NCI-H82 (cell line): ENCODE measurements at regions not wholly inside any gene's neighbourhood (a gene's known extent, or its start where the extent isn't known, plus 50 kb on each side); places are given as distances from the start of the nearest gene placed in this dataset.
"Not testable (repeated sequence)": the region's sequence is repeated elsewhere in the genome, so short reads cannot be mapped to it uniquely, and the experiment has no call there.

ENCODE experiments used
- DNase-seq: peaks from one replicate; lab custom pipeline; 2025; lab: John Stamatoyannopoulos, UW

DNA sequence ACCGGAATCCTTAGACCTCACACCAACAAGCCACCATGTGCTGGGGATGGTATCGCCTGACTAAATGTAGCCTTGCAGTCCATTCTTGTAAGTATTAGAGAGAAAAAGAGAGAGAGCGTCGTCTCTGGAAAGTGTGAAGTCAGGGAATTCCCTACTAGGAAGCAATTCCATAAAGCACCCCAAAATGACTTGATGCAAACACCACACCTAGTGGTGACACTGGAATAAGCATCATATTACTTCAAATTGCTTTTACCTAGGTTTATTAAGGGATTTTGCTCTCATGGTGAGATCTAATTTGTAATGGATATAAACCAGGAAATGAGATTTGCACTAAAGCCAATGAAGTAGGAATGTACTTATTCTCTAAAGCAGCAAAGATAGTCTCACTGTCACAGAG, 111.4 kb upstream of the METTL9 start:
- not testable (repeated sequence) for DNase-seq

GRCh38 chr16:21499046-21499445, 100.3 kb upstream of the METTL9 start:
- not testable (repeated sequence) for DNase-seq

- peak; percentile 39 for DNase-seq
These were observed 98.0 kb upstream of the METTL9 start for GRCh38 chr16:21501223-21501868.

DNA sequence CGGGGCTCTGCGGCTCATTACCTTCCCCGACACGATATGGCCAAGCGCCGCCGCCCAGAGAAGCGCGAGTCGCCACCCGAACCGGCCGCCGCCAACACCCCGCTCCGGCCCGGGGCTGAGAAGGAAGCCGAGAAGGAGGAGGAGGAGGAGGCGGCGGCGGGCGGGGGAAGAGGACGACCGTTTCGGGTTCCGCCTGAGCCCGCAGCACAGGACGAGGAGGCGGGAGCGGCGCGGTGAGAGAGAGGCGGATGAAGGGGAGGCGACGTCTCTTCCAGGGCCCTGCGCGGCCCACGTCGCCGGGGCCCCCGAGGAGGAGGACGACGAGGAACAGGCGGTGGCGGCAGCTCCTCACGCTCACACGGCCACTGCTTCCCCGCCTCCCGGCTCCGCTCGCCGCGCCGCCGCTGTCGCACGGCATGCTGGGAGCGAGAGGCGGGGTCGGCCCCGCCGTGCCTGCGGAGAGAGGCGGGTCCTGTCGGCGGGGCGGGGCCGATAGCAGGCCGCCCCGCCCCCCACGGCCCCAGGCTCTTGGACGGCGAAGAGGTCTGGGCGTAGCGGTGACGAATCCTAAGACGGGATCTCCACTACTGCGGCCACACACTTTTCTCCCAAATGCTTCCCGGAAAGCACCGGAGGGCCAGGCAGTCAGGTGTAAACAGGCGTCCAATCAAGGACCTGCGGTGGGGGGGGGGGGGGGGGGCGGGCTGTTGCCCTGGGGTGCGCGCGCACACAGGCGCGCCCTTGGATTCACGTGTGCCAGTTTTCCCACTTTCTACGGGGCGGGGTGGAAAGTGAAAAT, 97.3 kb upstream of the METTL9 start:
- DNase-seq, result peak; percentile 96

DNA sequence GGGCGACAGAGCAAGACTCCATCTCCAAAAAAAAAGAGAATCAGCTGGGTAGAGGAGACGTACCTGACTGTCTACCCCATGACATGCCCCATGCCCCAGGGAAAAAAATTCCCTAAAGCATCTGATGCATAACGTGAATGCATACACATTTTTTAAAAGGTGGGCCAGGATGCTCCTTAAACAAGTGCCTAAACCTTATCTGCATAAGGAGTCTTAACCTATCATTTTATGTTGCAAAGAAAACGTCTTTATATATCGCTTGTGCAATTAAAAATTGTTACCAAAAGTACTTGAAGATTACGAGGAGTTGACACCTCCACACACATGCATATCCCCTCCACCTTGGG, 95.8 kb upstream of the METTL9 start:
- DNase-seq, result not testable (repeated sequence)

DNA sequence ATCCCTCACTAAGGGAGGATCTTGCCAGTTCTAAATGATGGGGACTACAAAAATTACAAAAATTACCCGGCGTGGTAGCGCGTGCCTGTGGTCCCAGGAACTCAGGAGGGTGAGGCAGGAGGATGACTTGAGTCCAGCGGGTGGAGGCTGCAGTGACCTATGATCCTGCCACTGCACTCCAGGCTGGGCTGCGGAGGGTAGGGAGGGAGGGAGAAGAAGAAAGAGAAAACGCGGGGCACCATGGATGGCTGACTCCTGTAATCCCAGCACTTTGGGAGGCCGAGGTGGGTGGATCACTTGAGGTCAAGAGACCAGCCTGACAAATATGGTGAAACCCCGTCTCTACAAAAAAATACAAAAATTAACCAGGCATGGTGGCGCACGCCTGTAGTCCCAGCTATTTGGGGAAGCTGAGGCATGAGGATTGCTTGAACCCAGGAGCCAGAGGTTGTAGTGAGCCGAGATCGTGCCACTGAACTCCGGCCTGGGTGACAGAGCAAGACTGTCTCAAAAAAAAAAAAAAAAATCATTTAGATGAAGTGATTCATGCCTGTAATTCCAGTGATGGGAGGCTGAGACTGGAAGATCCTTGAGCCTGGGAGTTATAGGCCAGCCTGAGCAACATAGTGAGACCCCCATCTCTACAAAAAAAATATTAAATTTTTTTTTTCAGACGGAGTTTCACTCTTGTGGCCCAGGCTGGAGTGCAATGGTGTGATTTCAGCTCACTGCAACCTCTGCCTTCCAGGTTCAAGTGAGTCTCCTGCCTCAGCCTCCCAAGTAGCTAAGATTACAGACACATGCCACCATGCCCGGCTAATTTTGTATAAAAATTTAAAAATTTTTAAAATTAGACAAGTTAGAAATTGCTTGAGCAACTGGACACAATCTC, 95.2 kb upstream of the METTL9 start:
- not testable (repeated sequence) for DNase-seq

DNA sequence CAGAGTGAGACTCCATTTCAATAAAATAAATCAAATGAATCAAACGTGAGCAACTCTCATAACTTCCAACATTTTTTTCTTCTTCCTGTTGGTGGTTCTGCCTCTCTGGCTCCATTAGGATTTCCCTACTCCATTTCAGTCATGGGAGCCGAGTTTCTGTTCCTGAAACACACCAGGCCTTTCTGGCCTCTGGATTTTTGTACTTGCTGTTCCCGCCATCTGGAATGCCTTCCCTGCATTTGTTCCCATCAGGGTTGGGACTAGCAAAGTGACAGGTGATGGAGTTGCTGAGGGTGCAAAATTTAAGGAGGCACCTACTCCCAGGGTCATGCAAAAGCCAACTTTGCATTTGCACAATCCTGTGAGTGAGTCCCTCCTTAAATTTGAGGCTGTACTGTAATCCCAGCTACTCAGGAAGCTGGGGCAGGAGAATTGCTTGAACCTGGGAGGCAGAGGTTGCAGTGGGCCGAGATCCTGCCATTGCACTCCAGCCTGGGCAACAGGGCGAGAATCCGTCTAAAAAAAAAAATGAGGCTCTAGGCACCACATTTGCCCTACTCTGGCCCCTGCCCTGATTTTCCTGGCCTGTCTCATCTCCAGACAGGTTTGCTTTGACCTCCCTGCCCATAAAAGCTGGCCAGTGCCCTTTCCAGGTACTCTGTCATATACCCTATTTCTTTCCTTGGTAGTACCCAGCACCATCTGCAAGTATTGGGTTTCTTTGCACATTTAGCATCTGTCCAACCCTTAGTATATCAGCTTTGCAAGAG, 93.4 kb upstream of the METTL9 start:
- not testable (repeated sequence) for DNase-seq

DNA sequence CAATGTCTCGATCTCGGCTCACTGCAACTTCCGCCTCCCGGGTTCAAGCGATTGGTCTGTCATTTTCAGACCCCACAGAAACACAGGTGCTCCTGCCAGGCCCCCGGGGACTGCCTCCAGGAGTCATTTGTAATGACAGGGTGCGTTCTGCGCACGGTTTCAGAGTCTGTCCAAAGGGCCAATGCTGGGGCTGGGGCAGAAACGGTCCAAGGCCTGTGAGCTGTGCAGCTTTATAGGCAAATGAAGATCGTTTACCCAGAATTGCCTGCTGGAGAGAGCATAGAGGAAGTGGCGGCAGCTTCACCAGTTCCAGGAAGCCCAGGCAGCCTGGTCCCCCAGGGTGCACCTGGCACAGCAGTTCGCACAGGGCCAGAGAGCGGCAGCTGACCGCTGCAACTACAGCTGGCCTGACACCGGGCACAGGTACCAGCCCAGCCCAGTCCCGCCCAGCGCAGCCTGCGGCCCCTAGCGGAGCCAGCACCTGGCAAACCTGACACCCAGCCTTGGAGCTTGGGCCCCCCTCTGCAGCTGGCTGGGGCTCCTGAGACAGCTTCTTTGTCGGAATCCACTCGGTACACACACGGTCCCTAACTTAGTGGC, 92.4 kb upstream of the METTL9 start:
- not testable (repeated sequence) for DNase-seq

GRCh38 chr16:21507631-21508305, 91.6 kb upstream of the METTL9 start:
- not testable (repeated sequence) for DNase-seq

DNA sequence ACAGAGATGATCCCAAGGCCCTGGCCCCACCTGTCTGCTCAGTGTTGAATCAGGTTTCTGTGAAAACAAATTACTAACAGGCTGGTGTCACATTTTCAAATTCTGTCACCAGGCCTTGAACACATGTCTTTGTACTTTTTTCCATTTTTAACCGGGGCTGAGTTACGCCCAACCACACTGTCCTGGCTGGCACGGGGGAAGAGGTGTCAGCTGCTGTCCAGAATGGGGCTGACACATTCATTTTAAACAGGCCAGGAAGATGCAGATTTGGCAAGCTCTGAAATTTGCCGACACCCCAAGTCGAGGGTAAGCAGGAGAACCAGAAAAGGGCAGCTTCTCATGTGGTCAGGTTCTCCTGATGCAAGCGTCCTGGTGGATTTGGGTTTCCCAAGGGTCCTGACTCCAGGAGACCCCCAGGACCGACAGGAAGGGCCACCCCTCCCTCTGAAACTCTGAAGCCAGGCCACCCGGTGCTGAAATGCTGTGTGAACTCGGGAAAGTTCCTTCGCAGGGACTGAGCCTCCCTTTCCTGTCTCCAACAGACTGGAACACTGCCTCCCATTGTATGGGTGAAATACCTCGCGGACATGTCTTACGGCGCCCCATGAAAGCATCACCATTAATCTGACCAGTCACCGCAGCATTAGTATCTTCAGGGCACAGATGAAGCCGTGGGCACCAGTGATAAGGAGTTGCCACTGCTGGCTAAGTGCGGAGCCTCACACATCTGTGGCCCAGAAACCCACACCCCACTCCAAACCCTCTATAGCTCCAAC, 90.5 kb upstream of the METTL9 start:
- DNase-seq, result not testable (repeated sequence)

DNA sequence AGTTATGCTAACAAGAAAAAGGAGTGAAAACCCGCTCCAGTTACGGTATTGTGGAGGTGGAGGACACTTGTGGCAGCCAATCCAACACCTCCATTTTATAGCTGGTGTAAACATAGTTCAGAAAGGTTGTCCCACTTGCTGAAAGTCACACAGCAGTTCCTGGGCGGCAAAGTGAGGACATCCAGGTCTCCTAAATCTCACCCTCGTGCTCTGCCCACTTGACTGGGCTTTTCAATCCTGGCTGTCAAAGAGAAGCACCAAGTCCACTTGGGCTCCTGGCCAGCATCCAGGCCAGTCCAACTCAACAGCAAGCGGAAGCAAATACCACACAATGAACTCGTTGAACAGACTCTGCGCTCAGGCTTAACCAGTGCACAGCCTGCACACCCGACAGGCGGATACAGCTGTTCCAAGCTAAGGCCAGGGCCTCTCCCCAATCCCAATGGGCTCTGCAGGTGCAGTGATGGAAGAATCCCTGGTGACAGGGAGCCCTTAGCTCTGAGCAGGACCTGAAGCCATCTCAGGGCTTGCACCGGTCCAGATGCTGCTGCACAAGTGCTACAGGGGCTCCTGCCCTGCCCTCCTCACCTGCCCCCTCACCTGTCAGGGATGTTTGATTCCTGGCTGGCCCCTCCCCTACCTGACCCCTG, 89.8 kb upstream of the METTL9 start:
- DNase-seq, result not testable (repeated sequence)

- DNase-seq, result not testable (repeated sequence)
These were observed 88.5 kb upstream of the METTL9 start for GRCh38 chr16:21510869-21511255.

- peak; percentile 39 for DNase-seq
These were observed 87.8 kb upstream of the METTL9 start for GRCh38 chr16:21511315-21512210.

DNA sequence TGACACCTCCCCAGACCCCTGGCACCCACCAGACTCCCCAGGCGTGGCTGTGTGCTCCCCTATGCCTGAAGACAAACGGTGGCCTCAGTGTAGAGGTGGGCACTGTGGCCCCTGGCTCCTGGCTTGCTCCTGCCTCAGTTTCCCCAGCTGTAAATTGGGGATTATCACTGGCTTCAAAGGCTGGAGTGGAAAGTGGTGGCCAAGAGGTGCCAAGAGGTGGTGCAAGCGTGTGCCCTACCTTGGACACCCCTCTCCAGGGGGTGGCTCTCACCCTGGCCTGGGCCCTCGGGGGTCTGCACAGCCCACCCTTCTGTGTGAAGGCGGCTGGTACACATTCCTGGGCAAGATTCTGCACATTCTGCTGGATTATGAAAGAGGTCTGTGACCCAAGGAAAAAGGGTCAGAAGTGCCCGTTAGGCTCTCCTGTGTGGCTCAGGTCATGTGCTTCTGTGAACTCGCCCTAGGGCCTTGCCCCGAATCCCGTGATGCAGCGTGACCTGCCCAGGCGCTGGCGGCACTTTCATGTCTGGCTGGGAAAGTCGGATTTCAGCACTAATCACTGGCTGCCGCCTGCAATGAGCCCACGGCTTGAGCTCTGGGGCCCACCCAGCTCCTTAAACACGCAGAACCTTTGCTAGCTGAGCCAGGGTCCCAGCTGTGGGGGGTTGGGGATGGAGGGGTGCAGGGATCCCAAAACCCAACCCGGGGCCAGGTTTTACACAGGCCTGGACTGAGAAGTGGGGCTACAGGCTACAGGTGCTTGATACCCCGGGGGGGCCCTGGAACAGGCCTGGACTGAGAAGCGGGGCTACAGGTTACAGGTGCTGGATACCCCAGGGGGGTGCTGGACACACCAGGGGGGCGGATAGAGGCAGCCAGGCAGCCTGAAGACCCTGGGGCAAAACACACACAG, 86.8 kb upstream of the METTL9 start:
- DNase-seq, result not testable (repeated sequence)

DNA sequence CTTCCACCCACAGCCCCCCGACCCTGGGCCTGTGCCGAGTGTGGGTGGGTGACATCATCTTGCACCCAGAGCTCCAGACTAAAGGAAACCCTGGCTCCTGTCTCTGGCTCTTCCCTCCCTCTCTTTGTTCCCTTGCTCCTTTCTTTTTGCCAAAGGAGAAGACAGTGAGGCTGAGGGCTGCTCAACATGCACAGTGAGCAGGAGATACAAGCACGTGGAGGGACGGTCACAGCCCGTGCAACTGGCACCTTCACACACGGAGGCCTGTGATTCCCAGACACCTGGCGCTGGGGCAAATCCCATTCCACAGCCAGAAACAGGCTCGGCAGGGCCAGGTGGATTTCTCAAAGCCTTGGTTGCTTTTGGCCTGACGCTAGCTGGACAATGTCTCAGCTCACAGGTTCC, 86.0 kb upstream of the METTL9 start:
- peak; percentile 27 for DNase-seq

DNA sequence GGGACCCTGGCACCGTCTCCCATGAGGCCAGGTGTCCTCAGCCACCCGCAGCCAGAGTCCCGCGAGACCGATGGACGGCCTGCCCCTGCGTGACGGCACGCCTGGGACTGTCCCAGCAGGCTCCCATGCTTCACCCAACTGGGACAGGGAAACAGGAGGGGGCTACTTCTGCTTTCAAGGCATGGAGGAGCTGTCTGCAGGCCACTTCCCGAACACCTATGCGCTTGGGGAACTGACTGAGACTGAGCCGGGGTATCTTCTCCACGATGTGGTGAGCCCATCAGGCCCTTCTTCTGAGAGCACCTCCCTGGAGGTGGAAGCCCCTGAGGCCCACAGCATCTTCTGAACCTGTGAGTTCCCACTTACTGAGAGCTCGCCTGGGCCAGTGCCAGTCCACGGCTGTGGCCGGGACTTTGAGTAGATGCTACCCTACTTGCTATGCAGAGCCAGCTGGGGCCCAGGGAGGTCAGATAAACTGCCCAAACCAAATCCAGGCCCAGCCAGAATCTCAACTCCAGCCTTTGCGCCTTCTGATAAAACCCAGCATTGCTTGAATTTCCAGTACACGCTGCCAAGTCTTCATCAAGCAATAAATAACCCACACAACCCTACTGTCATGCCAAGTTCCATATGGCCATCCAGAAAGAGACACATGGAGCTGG, 85.4 kb upstream of the METTL9 start:
- not testable (repeated sequence) for DNase-seq

DNA sequence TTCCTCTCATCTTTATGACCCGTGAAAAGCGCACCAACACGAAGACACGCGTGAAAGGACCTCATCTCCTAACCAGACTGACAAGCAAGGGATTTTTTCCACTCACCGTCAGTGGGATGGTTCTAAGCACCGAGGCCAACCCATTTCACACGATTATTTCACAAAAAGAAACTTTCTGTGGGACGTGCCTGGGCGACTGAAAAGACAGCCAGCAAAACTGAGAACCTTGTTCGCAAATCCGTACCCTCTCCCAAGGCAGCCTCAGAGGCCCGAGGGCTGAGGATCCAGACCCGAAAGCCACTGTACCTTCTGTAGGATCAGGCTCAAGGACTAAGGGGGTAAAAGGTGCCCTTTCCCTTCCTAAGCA, 84.9 kb upstream of the METTL9 start:
- not testable (repeated sequence) for DNase-seq
